Skeletal muscle tissue (tissue), 3 donors: ENCODE measurements at regions not wholly inside any gene's neighbourhood (a gene's known extent, or its start where the extent isn't known, plus 50 kb on each side); places are given as distances from the start of the nearest gene placed in this dataset.
"Not testable (repeated sequence)": the region's sequence is repeated elsewhere in the genome, so short reads cannot be mapped to it uniquely, and the experiment has no call there.

ENCODE experiments used
- H3K27ac ChIP-seq: one replicate; pipeline ENCODE4 v1.7.0; 2013; ENCODE audit warnings: mild to moderate bottlenecking, low read depth, low read length, inconsistent platforms
- H3K27me3 ChIP-seq, 3 donors: one replicate each; pipeline ENCODE4 v1.7.0; 2013; ENCODE audit warnings: low read length in 3 of 3; ENCODE audit not compliant: control insufficient read depth in 3 of 3, insufficient read depth in 3 of 3
- H3K36me3 ChIP-seq, 3 donors: one replicate each; pipeline ENCODE4 v1.7.0; 2013; ENCODE audit warnings: low read length in 3 of 3; ENCODE audit not compliant: control insufficient read depth in 3 of 3, insufficient read depth in 3 of 3
- H3K4me1 ChIP-seq, 3 donors: one replicate each; pipeline ENCODE4 v1.7.0; 2013; ENCODE audit warnings: low read length in 3 of 3, mild to moderate bottlenecking in 3 of 3; ENCODE audit not compliant: control insufficient read depth in 3 of 3, insufficient read depth in 3 of 3
- H3K4me3 ChIP-seq, 3 donors: one replicate each; pipeline ENCODE4 v1.7.0; 2013; ENCODE audit warnings: low read length in 3 of 3
- H3K9ac ChIP-seq, 3 donors: one replicate each; pipeline ENCODE4 v1.7.0; 2013; ENCODE audit warnings: low read length in 3 of 3, mild to moderate bottlenecking in 3 of 3, moderate library complexity in 2 of 3, low read depth in 1 of 3
- H3K9me3 ChIP-seq, 3 donors: one replicate each; pipeline ENCODE4 v1.7.0; 2013; ENCODE audit warnings: low read length in 3 of 3; ENCODE audit not compliant: control insufficient read depth in 3 of 3
- donor health status: Osteomylitis.

- H3K9ac ChIP-seq, H3K36me3 ChIP-seq, H3K27ac ChIP-seq, H3K9me3 ChIP-seq, H3K4me1 ChIP-seq, H3K27me3 ChIP-seq, H3K4me3 ChIP-seq: not testable (repeated sequence)
Observed at GRCh38 chr1:234796438-234796792, 186.4 kb upstream of the IRF2BP2 start.

DNA sequence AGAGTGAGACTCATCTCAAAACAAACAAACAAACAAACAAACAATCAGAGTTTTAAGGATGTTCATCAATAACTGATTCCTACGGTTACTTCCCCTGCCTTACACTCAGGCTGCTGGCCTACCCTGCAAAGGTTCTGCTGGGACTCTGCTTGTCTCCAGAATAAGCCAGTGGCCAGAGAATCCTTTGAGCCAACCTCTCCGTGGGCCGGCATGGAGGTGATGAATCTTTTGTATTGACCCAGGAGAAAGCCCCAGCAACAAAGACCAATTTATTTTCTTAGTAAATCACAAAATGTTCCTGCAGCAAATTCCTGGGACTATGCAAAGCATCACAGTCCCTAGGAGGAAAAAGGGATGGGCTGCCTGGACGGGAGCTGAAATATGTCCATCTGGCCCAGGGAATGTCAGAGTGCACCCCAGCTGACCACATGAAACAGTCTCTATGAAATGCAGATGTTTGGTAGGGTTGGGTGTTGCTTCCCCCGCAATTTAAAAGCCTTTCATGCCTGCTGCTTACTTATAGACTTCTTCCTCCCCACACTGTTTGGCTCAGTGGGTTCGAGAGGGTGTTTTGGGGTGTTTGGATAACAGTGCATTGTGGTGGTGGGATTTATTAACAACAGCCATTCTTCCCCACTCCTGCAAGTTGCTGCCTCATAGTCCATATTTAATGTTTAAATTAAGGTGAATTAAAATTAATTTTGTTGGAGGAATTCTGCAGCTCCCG lies 185.9 kb upstream of the IRF2BP2 start:
- not testable (repeated sequence) for H3K36me3 ChIP-seq, H3K9ac ChIP-seq, H3K4me3 ChIP-seq, H3K4me1 ChIP-seq, H3K27ac ChIP-seq, H3K27me3 ChIP-seq, H3K9me3 ChIP-seq

GRCh38 chr1:234795007-234795406 lies 185.0 kb upstream of the IRF2BP2 start:
- not testable (repeated sequence) for H3K9me3 ChIP-seq, H3K27ac ChIP-seq, H3K36me3 ChIP-seq, H3K4me3 ChIP-seq, H3K27me3 ChIP-seq, H3K4me1 ChIP-seq, H3K9ac ChIP-seq

DNA sequence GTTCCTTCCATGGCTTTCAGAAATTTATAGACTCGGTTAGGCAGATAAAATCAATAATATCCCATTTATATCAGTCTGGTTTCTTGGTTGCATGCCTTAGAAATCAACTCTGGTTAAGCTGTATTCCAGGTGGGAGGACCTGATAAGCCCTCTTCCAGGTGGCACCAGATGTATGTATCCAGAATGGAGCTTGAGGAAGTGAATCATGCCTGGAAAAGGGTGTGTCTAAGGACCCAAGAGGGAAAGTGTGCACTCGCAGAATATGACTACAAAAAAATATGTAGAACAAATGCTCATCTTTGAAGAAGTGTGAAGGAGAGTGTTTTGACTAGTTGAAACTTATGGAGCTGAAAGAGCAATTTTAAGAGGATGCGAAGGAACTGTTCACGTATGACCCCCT lies 184.5 kb upstream of the IRF2BP2 start:
- H3K4me1 ChIP-seq, H3K9me3 ChIP-seq, H3K27ac ChIP-seq, H3K4me3 ChIP-seq, H3K9ac ChIP-seq, H3K27me3 ChIP-seq, H3K36me3 ChIP-seq: not testable (repeated sequence)

- not testable (repeated sequence) for H3K4me1 ChIP-seq, H3K9ac ChIP-seq, H3K4me3 ChIP-seq, H3K9me3 ChIP-seq, H3K27ac ChIP-seq, H3K36me3 ChIP-seq, H3K27me3 ChIP-seq
Observed at GRCh38 chr1:234793924-234794323, 183.9 kb upstream of the IRF2BP2 start.

DNA sequence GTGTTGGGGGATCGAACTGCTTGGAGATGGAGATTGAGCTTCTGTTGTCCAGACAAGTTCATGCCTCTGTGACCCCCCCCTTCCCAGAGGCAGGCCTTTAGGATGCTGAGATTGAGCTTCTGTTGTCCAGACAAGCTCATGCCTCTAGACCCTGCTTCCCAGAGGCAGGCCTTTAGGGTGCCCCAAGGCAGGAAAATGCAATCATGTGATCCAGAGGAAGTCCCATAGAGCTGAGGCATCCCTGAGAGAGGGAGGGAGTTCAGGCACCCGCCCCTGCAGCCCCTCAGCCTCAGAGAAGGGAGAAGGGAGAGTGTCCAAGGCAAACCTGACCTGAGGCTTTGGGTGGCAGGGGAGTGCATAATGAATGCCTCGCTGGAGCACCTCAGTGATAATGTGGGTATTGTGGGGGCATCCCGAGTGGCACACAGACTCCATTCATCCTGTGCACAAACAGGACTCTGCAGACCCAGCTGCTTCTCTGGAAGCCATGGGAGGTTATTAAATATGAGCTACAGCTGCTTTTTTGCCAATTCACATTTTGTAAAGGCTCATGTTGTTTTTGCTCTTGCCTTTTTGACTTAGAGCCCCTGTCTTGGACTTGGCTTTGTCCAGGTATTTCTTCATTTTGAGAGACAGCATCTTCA lies 182.4 kb upstream of the IRF2BP2 start:
- not testable (repeated sequence) for H3K9ac ChIP-seq, H3K9me3 ChIP-seq, H3K4me1 ChIP-seq, H3K36me3 ChIP-seq, H3K27ac ChIP-seq, H3K4me3 ChIP-seq, H3K27me3 ChIP-seq

DNA sequence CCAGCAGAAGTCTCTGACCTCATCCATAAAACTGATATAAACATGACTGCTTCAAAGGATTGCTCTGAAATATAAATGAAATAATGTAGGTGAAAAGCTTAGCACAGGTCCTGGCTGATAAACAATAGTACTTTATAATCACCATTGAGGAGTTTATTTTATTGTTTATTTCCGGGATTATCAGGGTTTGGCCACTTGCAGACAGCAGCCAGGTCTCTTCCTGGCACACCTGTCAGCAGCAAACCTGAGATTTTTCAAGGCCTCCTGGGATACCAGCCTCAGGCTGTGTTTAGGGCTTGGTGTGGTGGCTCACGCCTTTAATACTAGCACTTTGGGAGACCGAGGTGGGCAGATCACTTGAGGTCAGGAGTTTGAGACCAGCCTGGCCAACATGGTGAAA lies 181.6 kb upstream of the IRF2BP2 start:
- H3K27me3 ChIP-seq, H3K4me1 ChIP-seq, H3K27ac ChIP-seq, H3K9ac ChIP-seq, H3K4me3 ChIP-seq, H3K9me3 ChIP-seq, H3K36me3 ChIP-seq: not testable (repeated sequence)

GRCh38 chr1:234790333-234790732 lies 180.4 kb upstream of the IRF2BP2 start:
- not testable (repeated sequence) for H3K36me3 ChIP-seq

GRCh38 chr1:234787011-234787584 lies 177.1 kb upstream of the IRF2BP2 start:
- H3K36me3 ChIP-seq, result not testable (repeated sequence)

More at GRCh38 chr1:234790333-234790732, 180.4 kb upstream of the IRF2BP2 start:
- H3K4me1 ChIP-seq, H3K27me3 ChIP-seq, H3K9me3 ChIP-seq, H3K9ac ChIP-seq, H3K4me3 ChIP-seq, H3K27ac ChIP-seq: not testable (repeated sequence)

DNA sequence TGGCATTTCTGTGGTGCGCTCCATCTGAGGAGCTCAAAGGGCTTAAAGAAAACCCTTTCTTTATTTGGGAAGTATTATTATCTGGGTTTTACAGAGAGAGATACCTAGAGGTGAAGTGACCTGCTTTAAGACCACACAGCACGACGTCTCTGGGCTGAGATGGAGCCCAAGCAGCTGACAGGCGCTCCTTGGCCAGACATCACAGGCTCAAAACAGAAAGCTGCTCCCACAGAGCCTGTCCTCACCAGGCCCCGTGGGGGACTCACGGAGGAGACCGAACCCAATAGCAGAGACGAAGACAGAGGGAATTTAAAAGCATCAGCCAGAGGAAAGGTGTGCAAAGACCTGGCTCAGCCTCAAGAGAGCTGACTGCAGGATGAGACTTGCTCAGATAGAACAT lies 175.9 kb upstream of the IRF2BP2 start:
- not testable (repeated sequence) for H3K9me3 ChIP-seq, H3K36me3 ChIP-seq, H3K4me3 ChIP-seq, H3K27ac ChIP-seq, H3K9ac ChIP-seq
- H3K4me1 ChIP-seq, result peaks cover 0 to 11% (median 6%) of the 10 kb centered on the region in 3 donors
- H3K27me3 ChIP-seq, result peaks cover 2 to 20% (median 16%) of the 10 kb centered on the region in 3 donors

More at GRCh38 chr1:234787011-234787584, 177.1 kb upstream of the IRF2BP2 start:
- not testable (repeated sequence) for H3K4me3 ChIP-seq, H3K27me3 ChIP-seq, H3K9ac ChIP-seq, H3K4me1 ChIP-seq, H3K27ac ChIP-seq, H3K9me3 ChIP-seq
